HT-29 (cell line): ENCODE measurements at regions not wholly inside any gene's neighbourhood (a gene's known extent, or its start where the extent isn't known, plus 50 kb on each side); places are given as distances from the start of the nearest gene placed in this dataset.

ENCODE experiments used
- DNase-seq: peaks from one replicate; pipeline ENCODE4 v3.0.0-alpha.2; 2015; ENCODE audit warnings: low spot score

GRCh38 chr18:45312555-45313126, 302.6 kb upstream of the SLC14A2 start:
- DNase-seq: no peak

- no peak for DNase-seq
These were observed 299.1 kb upstream of the SLC14A2 start for GRCh38 chr18:45316127-45316526.

GRCh38 chr18:45317948-45318640, 297.2 kb upstream of the SLC14A2 start:
- DNase-seq: no peak

GRCh38 chr18:45320724-45321123, 294.6 kb upstream of the SLC14A2 start:
- DNase-seq: no peak

- no peak for DNase-seq
These were observed 293.8 kb upstream of the SLC14A2 start for GRCh38 chr18:45321520-45321919.

GRCh38 chr18:45322343-45322742, 292.9 kb upstream of the SLC14A2 start:
- DNase-seq: no peak

- DNase-seq: no peak
These were observed 291.2 kb upstream of the SLC14A2 start for GRCh38 chr18:45324101-45324494.

GRCh38 chr18:45324495-45325113, 290.7 kb upstream of the SLC14A2 start:
- no peak for DNase-seq

GRCh38 chr18:45325778-45326177, 289.5 kb upstream of the SLC14A2 start:
- no peak for DNase-seq

GRCh38 chr18:45326505-45326904, 288.8 kb upstream of the SLC14A2 start:
- DNase-seq: no peak

GRCh38 chr18:45328296-45328695, 287.0 kb upstream of the SLC14A2 start:
- DNase-seq: no peak

- DNase-seq: no peak
These were observed 286.5 kb upstream of the SLC14A2 start for GRCh38 chr18:45328811-45329210.

- DNase-seq: no peak
These were observed 286.0 kb upstream of the SLC14A2 start for GRCh38 chr18:45329316-45329715.

- DNase-seq: no peak
These were observed 285.1 kb upstream of the SLC14A2 start for GRCh38 chr18:45330170-45330594.

GRCh38 chr18:45332871-45333270, 282.4 kb upstream of the SLC14A2 start:
- DNase-seq: no peak

- DNase-seq: no peak
These were observed 281.1 kb upstream of the SLC14A2 start for GRCh38 chr18:45334191-45334590.

- no peak for DNase-seq
These were observed 279.8 kb upstream of the SLC14A2 start for GRCh38 chr18:45335282-45336043.

GRCh38 chr18:45336448-45336847, 278.8 kb upstream of the SLC14A2 start:
- DNase-seq: no peak

GRCh38 chr18:45337477-45337876, 277.8 kb upstream of the SLC14A2 start:
- no peak for DNase-seq

GRCh38 chr18:45339810-45340550, 275.3 kb upstream of the SLC14A2 start:
- DNase-seq: no peak

GRCh38 chr18:45340884-45341283, 274.4 kb upstream of the SLC14A2 start:
- DNase-seq: no peak

GRCh38 chr18:45341454-45341853, 273.8 kb upstream of the SLC14A2 start:
- no peak for DNase-seq
